LoVo (cell line): ENCODE measurements at regions not wholly inside any gene's neighbourhood (a gene's known extent, or its start where the extent isn't known, plus 50 kb on each side); places are given as distances from the start of the nearest gene placed in this dataset.
"Not testable (repeated sequence)": the region's sequence is repeated elsewhere in the genome, so short reads cannot be mapped to it uniquely, and the experiment has no call there.

ENCODE experiments used
- DNase-seq: peaks from one replicate; pipeline ENCODE4 v3.0.0-alpha.2; 2016; ENCODE audit warnings: low spot score

DNA sequence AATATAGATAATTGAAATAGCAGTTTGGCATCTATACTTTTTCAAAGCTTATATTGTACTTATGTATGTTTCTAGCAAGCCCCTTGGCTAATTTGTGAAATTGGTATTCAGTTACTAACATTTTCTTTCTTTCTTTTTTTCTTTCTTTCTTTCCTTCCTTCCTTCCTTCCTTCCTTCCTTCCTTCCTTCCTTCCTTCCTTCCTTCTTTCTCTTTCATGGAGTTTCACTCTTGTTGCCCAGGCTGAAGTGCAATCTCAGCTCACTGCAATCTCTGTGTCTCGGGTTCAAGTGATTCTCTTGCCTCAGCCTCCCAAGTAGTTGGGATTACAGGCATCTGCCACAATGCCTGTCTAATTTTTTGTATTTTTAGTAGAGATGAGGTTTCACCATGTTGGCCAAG, 215.4 kb downstream of the NNT start:
- not testable (repeated sequence) for DNase-seq

- no peak for DNase-seq
These were observed 212.5 kb downstream of the NNT start for GRCh38 chr5:43815497-43815896.

GRCh38 chr5:43804723-43805122, 201.7 kb downstream of the NNT start:
- no peak for DNase-seq

GRCh38 chr5:43804041-43804440, 201.1 kb downstream of the NNT start:
- DNase-seq: no peak

GRCh38 chr5:43802651-43803050, 199.7 kb downstream of the NNT start:
- no peak for DNase-seq

- DNase-seq: peak; percentile 72
These were observed 199.1 kb downstream of the NNT start for GRCh38 chr5:43802119-43802518.

DNA sequence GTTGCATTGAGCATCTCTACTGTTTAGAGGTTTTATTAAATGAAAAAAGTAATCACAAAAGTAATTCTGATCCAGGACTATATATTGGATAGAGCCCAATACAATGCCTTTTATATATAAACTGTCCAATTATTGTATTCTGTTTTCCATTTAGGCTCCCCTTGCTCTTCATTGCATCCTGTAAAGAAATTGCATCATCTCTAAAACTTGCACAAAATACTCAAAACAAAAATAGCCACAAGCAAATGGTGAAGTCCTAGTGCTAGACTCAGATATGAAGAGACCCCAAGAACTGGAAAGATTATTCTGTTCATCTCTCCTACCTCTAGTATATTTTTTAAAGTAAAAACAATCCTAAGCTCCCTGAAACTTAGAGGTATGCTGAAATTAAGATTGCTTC, 195.8 kb downstream of the NNT start:
- no peak for DNase-seq

DNA sequence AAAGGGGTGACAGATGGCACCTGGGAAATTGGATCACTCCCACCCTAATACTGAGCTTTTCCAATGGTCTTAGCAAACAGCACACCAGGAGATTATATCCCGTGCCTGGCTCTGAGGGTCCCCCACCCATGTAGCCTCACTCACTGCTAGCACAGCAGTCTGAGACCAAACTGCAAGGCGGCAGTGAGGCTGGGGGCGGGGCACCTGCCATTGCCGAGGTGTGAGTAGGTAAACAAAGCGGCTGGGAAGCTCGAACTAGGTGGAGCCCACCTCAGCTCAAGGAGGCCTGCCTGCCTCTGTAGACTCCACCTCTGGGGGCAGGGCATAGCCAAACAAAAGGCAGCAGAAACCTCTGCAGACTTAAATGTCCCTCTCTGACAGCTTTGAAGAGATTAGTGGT, 188.9 kb downstream of the NNT start:
- DNase-seq: not testable (repeated sequence)

GRCh38 chr5:43785198-43785597, 182.2 kb downstream of the NNT start:
- no peak for DNase-seq

- peak; percentile 33 for DNase-seq
These were observed 177.6 kb downstream of the NNT start for GRCh38 chr5:43780586-43780985.

DNA sequence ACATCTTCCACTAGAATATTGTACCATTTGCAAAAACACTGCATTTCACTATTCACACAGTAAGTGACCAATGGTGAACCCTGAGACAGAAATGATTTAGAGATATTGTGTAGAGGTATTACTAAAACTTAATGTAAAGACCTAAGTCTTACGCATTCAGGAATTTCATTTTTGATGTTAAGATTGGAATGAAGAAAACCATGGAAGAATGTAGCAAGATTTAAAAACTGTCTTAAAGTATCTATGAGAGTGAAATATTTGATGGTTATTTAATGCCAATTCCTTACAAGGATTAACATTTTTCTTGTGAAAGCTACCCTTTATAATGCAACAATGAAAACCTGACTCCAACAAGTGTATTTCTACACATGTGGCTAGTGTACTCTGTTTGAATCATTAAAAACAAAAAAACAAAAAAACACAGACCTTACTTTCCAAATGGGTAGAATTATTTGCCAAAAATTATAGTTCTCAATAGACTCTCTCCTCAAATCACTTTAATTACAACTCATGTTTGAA, 172.0 kb downstream of the NNT start:
- no peak for DNase-seq

DNA sequence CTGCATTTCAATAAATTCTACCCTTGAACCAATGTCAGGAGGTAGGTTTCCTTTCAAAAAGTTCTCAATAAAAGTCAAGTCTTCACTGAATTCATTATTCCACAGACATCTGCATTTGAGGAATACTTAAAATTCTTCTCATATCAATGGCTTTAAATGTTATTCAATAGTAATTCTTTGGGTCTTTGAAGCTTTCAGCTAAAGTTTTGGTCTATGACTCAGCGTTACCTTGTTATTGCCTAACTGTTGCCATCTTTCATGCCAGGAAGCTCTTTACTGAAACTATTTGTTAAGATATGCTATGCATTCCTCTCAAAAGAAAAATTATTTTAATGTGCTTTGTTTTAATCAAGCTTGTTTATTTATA, 170.5 kb downstream of the NNT start:
- DNase-seq: peak; percentile 65

GRCh38 chr5:43772764-43773477, 169.9 kb downstream of the NNT start:
- DNase-seq: peak; percentile 74

DNA sequence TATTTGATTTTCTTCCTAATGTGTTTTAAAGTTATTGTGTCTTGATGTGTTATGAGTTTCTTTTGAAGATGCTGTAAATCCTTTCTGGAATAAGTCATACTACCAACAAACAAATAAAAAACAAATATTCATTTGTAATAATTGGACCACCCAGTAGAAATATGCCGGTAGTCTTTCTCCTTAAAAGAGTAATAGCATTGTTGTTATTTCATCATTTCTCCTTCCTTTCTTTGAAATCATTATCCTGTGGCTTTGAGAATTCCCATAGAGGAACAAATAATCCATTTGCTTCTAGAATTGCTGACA, 169.4 kb downstream of the NNT start:
- DNase-seq: no peak

- DNase-seq: no peak
These were observed 168.6 kb downstream of the NNT start for GRCh38 chr5:43771611-43772031.

GRCh38 chr5:43769571-43770355, 166.8 kb downstream of the NNT start:
- DNase-seq: no peak
